Urinary bladder (tissue), 3 donors: ENCODE measurements at regions not wholly inside any gene's neighbourhood (a gene's known extent, or its start where the extent isn't known, plus 50 kb on each side); places are given as distances from the start of the nearest gene placed in this dataset.
"Not testable (repeated sequence)": the region's sequence is repeated elsewhere in the genome, so short reads cannot be mapped to it uniquely, and the experiment has no call there.

Experiments
- DNase-seq: peaks from one replicate; pipeline ENCODE4 v3.0.0-alpha.2; 2015; ENCODE audit errors: extremely low spot score
- H3K27ac ChIP-seq: one replicate; pipeline ENCODE4 v1.5.1; 2013; ENCODE audit warnings: low read depth, mild to moderate bottlenecking, moderate library complexity
- H3K36me3 ChIP-seq: one replicate; pipeline ENCODE4 v1.6.1; 2013; ENCODE audit warnings: mild to moderate bottlenecking, moderate library complexity; ENCODE audit not compliant: insufficient read depth
- H3K4me1 ChIP-seq: one replicate; pipeline ENCODE4 v1.6.1; 2013; ENCODE audit warnings: mild to moderate bottlenecking, moderate library complexity; ENCODE audit not compliant: insufficient read depth
- H3K4me3 ChIP-seq: one replicate; pipeline ENCODE4 v1.5.1; 2013; ENCODE audit warnings: low read depth, low read length
- WGBS: extraction: QIAGEN DNeasy Blood & Tissue Kit; methylation state at CpG from one replicate; pipeline ENCODE4 v1.1.7; 2013; 5-methylcytosine and 5-hydroxymethylcytosine counted together
- donor health status: healthy with polysubstance abuse.
- donor health status: healthy.

GRCh38 chr1:185442050-185442449, 125.0 kb upstream of the IVNS1ABP start:
- Histone ChIP-seq H3K4me1 (no peaks in the 10 kb centered on the region), H3K4me3 (no peak overlapping the region), H3K27ac (no peak overlapping the region), H3K36me3 (no peaks in the 10 kb centered on the region)
- 61% methylated on average over 2 of the region's 2 CpGs for WGBS
- no peak for DNase-seq

GRCh38 chr1:185441605-185442004, 124.6 kb upstream of the IVNS1ABP start:
- Histone ChIP-seq H3K4me3 (no peak overlapping the region), H3K4me1 (no peaks in the 10 kb centered on the region), H3K27ac (no peak overlapping the region), H3K36me3 (no peaks in the 10 kb centered on the region)
- WGBS: 10% methylated on average over 3 of the region's 3 CpGs
- DNase-seq: no peak

GRCh38 chr1:185440877-185441276, 123.8 kb upstream of the IVNS1ABP start:
- H3K27ac ChIP-seq: no peak overlapping the region
- DNase-seq: no peak
- no peak overlapping the region for H3K4me3 ChIP-seq
- H3K36me3 ChIP-seq: no peaks in the 10 kb centered on the region
- H3K4me1 ChIP-seq: no peaks in the 10 kb centered on the region

GRCh38 chr1:185439727-185440415, 122.8 kb upstream of the IVNS1ABP start:
- DNase-seq: no peak
- no peaks in the 10 kb centered on the region for H3K36me3 ChIP-seq
- WGBS: 74% methylated on average over 1 of the region's 1 CpG
- H3K4me1 ChIP-seq: no peaks in the 10 kb centered on the region
- H3K4me3 ChIP-seq: no peak overlapping the region
- H3K27ac ChIP-seq: no peak overlapping the region

GRCh38 chr1:185438936-185439335, 121.9 kb upstream of the IVNS1ABP start:
- no peak overlapping the region for H3K27ac ChIP-seq
- H3K36me3 ChIP-seq: no peaks in the 10 kb centered on the region
- DNase-seq: no peak
- no peak overlapping the region for H3K4me3 ChIP-seq
- no peaks in the 10 kb centered on the region for H3K4me1 ChIP-seq

- WGBS: 93% methylated on average over 1 of the region's 1 CpG
- DNase-seq: no peak
- Histone ChIP-seq H3K4me1 (no peaks in the 10 kb centered on the region), H3K4me3 (no peak overlapping the region), H3K27ac (no peak overlapping the region), H3K36me3 (no peaks in the 10 kb centered on the region)
Measured at GRCh38 chr1:185435696-185436379, 118.8 kb upstream of the IVNS1ABP start.

GRCh38 chr1:185434721-185435120, 117.7 kb upstream of the IVNS1ABP start:
- Histone ChIP-seq H3K36me3 (no peaks in the 10 kb centered on the region), H3K27ac (no peak overlapping the region), H3K4me1 (no peaks in the 10 kb centered on the region), H3K4me3 (no peak overlapping the region)
- DNase-seq: no peak
- WGBS: 94% methylated on average over 1 of the region's 1 CpG

GRCh38 chr1:185433667-185434066, 116.6 kb upstream of the IVNS1ABP start:
- Histone ChIP-seq H3K4me1 (no peaks in the 10 kb centered on the region), H3K36me3 (no peaks in the 10 kb centered on the region), H3K4me3 (no peak overlapping the region), H3K27ac (no peak overlapping the region)
- 72% methylated on average over 2 of the region's 2 CpGs for WGBS
- no peak for DNase-seq

- no peaks in the 10 kb centered on the region for H3K36me3 ChIP-seq
- no peaks in the 10 kb centered on the region for H3K4me1 ChIP-seq
- no peak overlapping the region for H3K4me3 ChIP-seq
- H3K27ac ChIP-seq: no peak overlapping the region
- no peak for DNase-seq
- 94% methylated on average over 2 of the region's 2 CpGs for WGBS
Measured at GRCh38 chr1:185432948-185433347, 115.9 kb upstream of the IVNS1ABP start.

- H3K36me3 ChIP-seq: no peaks in the 10 kb centered on the region
- WGBS: 94% methylated on average over 5 of the region's 5 CpGs
- H3K4me1 ChIP-seq: no peaks in the 10 kb centered on the region
- no peak overlapping the region for H3K27ac ChIP-seq
- DNase-seq: no peak
- H3K4me3 ChIP-seq: no peak overlapping the region
Measured at GRCh38 chr1:185431612-185432011, 114.6 kb upstream of the IVNS1ABP start.

GRCh38 chr1:185429668-185430067, 112.6 kb upstream of the IVNS1ABP start:
- WGBS: 100% methylated on average over 1 of the region's 1 CpG
- not testable (repeated sequence) for H3K4me3 ChIP-seq, H3K4me1 ChIP-seq, H3K27ac ChIP-seq, H3K36me3 ChIP-seq, DNase-seq

- WGBS: 61% methylated on average over 3 of the region's 3 CpGs
- H3K27ac ChIP-seq: no peak overlapping the region
- H3K4me3 ChIP-seq: no peak overlapping the region
- H3K4me1 ChIP-seq: no peaks in the 10 kb centered on the region
- DNase-seq: no peak
- no peaks in the 10 kb centered on the region for H3K36me3 ChIP-seq
Measured at GRCh38 chr1:185427776-185428175, 110.7 kb upstream of the IVNS1ABP start.

GRCh38 chr1:185427264-185427663, 110.2 kb upstream of the IVNS1ABP start:
- no peak overlapping the region for H3K4me3 ChIP-seq
- H3K36me3 ChIP-seq: no peaks in the 10 kb centered on the region
- no peak overlapping the region for H3K27ac ChIP-seq
- H3K4me1 ChIP-seq: no peaks in the 10 kb centered on the region
- 42% methylated on average over 2 of the region's 2 CpGs for WGBS
- no peak for DNase-seq

- no peak for DNase-seq
- Histone ChIP-seq H3K27ac (no peak overlapping the region), H3K4me1 (no peaks in the 10 kb centered on the region), H3K4me3 (no peak overlapping the region), H3K36me3 (no peaks in the 10 kb centered on the region)
- WGBS: 71% methylated on average over 5 of the region's 5 CpGs
Measured at GRCh38 chr1:185426848-185427247, 109.8 kb upstream of the IVNS1ABP start.
